ENCODE measurements at regions not wholly inside any gene's neighbourhood (a gene's known extent, or its start where the extent isn't known, plus 50 kb on each side); places are given as distances from the start of the nearest gene placed in this dataset.

- TF ChIP-seq POLR2A (IDR thresholded peaks at IDR 0.05; ENCODE audit: extremely low read depth, insufficient read length) (no peak), CTCF (IDR thresholded peaks at IDR 0.05; ENCODE audit: low read depth, low read length) (no peak), MYC (IDR thresholded peaks at IDR 0.05; ENCODE audit: low read depth, low read length) (no peak), MAX (IDR thresholded peaks at IDR 0.05; ENCODE audit: low read depth, low read length) (no peak)
- no peak overlapping the region for H3K4me3 ChIP-seq (ENCODE audit: low read depth, low read length)
- no peak for DNase-seq (ENCODE audit: low read depth)
These were observed 201.5 kb upstream of the CSNK1A1L start for GRCh38 chr13:37306778-37307544.

- no peak for DNase-seq (ENCODE audit: low read depth)
- TF ChIP-seq POLR2A (IDR thresholded peaks at IDR 0.05; ENCODE audit: extremely low read depth, insufficient read length) = no peak
- no peak for TF ChIP-seq MYC (IDR thresholded peaks at IDR 0.05; ENCODE audit: low read depth, low read length)
- TF ChIP-seq CTCF (IDR thresholded peaks at IDR 0.05; ENCODE audit: low read depth, low read length) = no peak
- no peak for TF ChIP-seq MAX (IDR thresholded peaks at IDR 0.05; ENCODE audit: low read depth, low read length)
These were observed 198.1 kb upstream of the CSNK1A1L start for GRCh38 chr13:37303606-37304005.

GRCh38 chr13:37302686-37303085 lies 197.2 kb upstream of the CSNK1A1L start:
- TF ChIP-seq MAX (IDR thresholded peaks at IDR 0.05; ENCODE audit: low read depth, low read length) = no peak
- no peak for TF ChIP-seq MYC (IDR thresholded peaks at IDR 0.05; ENCODE audit: low read depth, low read length)
- no peak for TF ChIP-seq POLR2A (IDR thresholded peaks at IDR 0.05; ENCODE audit: extremely low read depth, insufficient read length)
- TF ChIP-seq CTCF (IDR thresholded peaks at IDR 0.05; ENCODE audit: low read depth, low read length) = no peak
- no peak for DNase-seq (ENCODE audit: low read depth)
- H3K4me3 ChIP-seq (ENCODE audit: low read depth, low read length) = no peak overlapping the region

More at GRCh38 chr13:37303606-37304005, 198.1 kb upstream of the CSNK1A1L start:
- H3K4me3 ChIP-seq (ENCODE audit: low read depth, low read length) = no peak overlapping the region

GRCh38 chr13:37295573-37295972 lies 190.1 kb upstream of the CSNK1A1L start:
- DNase-seq (ENCODE audit: low read depth) = no peak
- TF ChIP-seq CTCF (IDR thresholded peaks at IDR 0.05; ENCODE audit: low read depth, low read length) = no peak
- no peak for TF ChIP-seq MAX (IDR thresholded peaks at IDR 0.05; ENCODE audit: low read depth, low read length)
- TF ChIP-seq POLR2A (IDR thresholded peaks at IDR 0.05; ENCODE audit: extremely low read depth, insufficient read length) = no peak
- TF ChIP-seq MYC (IDR thresholded peaks at IDR 0.05; ENCODE audit: low read depth, low read length) = no peak

GRCh38 chr13:37295071-37295470 lies 189.6 kb upstream of the CSNK1A1L start:
- H3K4me3 ChIP-seq (ENCODE audit: low read depth, low read length) = no peak overlapping the region
- DNase-seq (ENCODE audit: low read depth) = no peak
- TF ChIP-seq CTCF (IDR thresholded peaks at IDR 0.05; ENCODE audit: low read depth, low read length) (no peak), MAX (IDR thresholded peaks at IDR 0.05; ENCODE audit: low read depth, low read length) (no peak), MYC (IDR thresholded peaks at IDR 0.05; ENCODE audit: low read depth, low read length) (no peak), POLR2A (IDR thresholded peaks at IDR 0.05; ENCODE audit: extremely low read depth, insufficient read length) (no peak)

More at GRCh38 chr13:37295573-37295972, 190.1 kb upstream of the CSNK1A1L start:
- H3K4me3 ChIP-seq (ENCODE audit: low read depth, low read length) = no peak overlapping the region

Data from NB4 (cell line).